ENCODE measurements at regions not wholly inside any gene's neighbourhood (a gene's known extent, or its start where the extent isn't known, plus 50 kb on each side); places are given as distances from the start of the nearest gene placed in this dataset.
"Not testable (repeated sequence)": the region's sequence is repeated elsewhere in the genome, so short reads cannot be mapped to it uniquely, and the experiment has no call there.

GRCh38 chr7:121560267-121560990 lies 164.3 kb upstream of the FAM3C start:
- no peak for DNase-seq

- no peak for DNase-seq
Observed at GRCh38 chr7:121558288-121558687, 162.2 kb upstream of the FAM3C start.

- DNase-seq: no peak
Observed at GRCh38 chr7:121557034-121557892, 161.2 kb upstream of the FAM3C start.

GRCh38 chr7:121555558-121555957 lies 159.4 kb upstream of the FAM3C start:
- DNase-seq: no peak

GRCh38 chr7:121547544-121548092 lies 151.5 kb upstream of the FAM3C start:
- peak; percentile 45 to 61 for DNase-seq

GRCh38 chr7:121546632-121547543 lies 150.8 kb upstream of the FAM3C start:
- DNase-seq: no peak

GRCh38 chr7:121545418-121545817 lies 149.3 kb upstream of the FAM3C start:
- no peak for DNase-seq

GRCh38 chr7:121544726-121545125 lies 148.6 kb upstream of the FAM3C start:
- peak in 1 of 2 donors; percentile 23 for DNase-seq

GRCh38 chr7:121544238-121544637 lies 148.1 kb upstream of the FAM3C start:
- no peak for DNase-seq

GRCh38 chr7:121541457-121541856 lies 145.3 kb upstream of the FAM3C start:
- no peak for DNase-seq

- DNase-seq: no peak
Observed at GRCh38 chr7:121540138-121540537, 144.0 kb upstream of the FAM3C start.

GRCh38 chr7:121537031-121537430 lies 140.9 kb upstream of the FAM3C start:
- no peak for DNase-seq

- no peak for DNase-seq
Observed at GRCh38 chr7:121531175-121532070, 135.3 kb upstream of the FAM3C start.

GRCh38 chr7:121530227-121531174 lies 134.4 kb upstream of the FAM3C start:
- no peak for DNase-seq

GRCh38 chr7:121529003-121529402 lies 132.9 kb upstream of the FAM3C start:
- no peak for DNase-seq

GRCh38 chr7:121526210-121526609 lies 130.1 kb upstream of the FAM3C start:
- not testable (repeated sequence) for DNase-seq

- no peak for DNase-seq
Observed at GRCh38 chr7:121525155-121525819, 129.2 kb upstream of the FAM3C start.

GRCh38 chr7:121521711-121522400 lies 125.7 kb upstream of the FAM3C start:
- no peak for DNase-seq

- no peak for DNase-seq
Observed at GRCh38 chr7:121520911-121521310, 124.8 kb upstream of the FAM3C start.

All from inflammatory macrophage treated with lipopolysaccharide for 1 hour (primary cell).